ENCODE measurements at regions not wholly inside any gene's neighbourhood (a gene's known extent, or its start where the extent isn't known, plus 50 kb on each side); places are given as distances from the start of the nearest gene placed in this dataset.
"Not testable (repeated sequence)": the region's sequence is repeated elsewhere in the genome, so short reads cannot be mapped to it uniquely, and the experiment has no call there.

- TF ChIP-seq EZH2 (IDR thresholded peaks at IDR 0.05; ENCODE audit: low read depth, low read length, severe bottlenecking), result no peak
- no peak for TF ChIP-seq CHD2 (IDR thresholded peaks at IDR 0.05; ENCODE audit: low read length)
- no peak for TF ChIP-seq EGR1 (IDR thresholded peaks at IDR 0.05; ENCODE audit: borderline replicate concordance, low read depth, low read length)
- TF ChIP-seq TAF7 (optimal IDR thresholded peaks at IDR 0.05; ENCODE audit: borderline replicate concordance, low read depth, low read length), result no peak
- TF ChIP-seq RNF2 (IDR thresholded peaks at IDR 0.05; ENCODE audit: borderline replicate concordance, low read depth, low read length, missing control alignments, poor library complexity, severe bottlenecking), result no peak
These were observed 297.4 kb upstream of the SFSWAP start (continued) for GRCh38 chr12:131413471-131413870.

DNA sequence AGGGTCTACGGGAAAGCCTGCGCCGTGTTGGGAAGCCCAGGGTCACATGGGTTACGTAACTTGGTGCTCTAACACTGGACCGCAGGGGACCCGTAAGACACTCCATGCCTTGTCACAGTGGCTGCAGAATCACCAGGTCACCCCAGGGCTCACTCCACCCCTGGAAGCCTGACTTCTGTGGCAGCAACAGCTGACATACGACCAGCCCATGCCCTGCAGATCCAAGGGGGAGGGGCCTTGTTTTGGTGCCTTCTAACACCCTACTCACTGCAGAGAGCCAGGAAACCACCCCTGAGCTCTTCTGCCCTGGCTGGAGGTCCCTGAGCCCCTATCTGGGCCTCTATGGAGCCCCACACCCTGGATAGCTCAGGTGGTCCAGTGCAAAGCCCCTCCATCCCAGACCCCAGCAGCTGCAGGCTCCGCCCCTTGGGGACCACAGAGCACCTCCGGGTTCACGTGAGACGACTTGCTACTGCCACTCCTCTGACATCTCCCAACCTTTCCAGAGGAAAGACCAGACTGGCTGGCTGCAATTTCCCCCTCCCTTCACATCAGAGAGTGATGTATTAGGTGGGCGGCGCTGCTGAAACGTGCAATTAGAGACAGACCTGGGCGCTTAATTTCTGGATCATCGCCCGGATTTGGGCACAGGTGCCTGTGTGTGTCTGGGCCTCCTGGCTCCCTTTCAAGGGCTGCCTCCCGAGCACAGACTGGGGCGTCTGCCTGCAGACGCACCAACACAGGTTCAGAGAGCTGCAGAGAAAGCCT is 296.6 kb upstream of the SFSWAP start:
- H3K36me3 ChIP-seq (ENCODE audit: control insufficient read depth in 2 of 4, insufficient read depth in 4 of 4, low read length in 3 of 4); H2BK20ac ChIP-seq (ENCODE audit: low read length); H2AK5ac ChIP-seq (ENCODE audit: low read depth, low read length); H2AFZ ChIP-seq (ENCODE audit: low read length); H3K56ac ChIP-seq (replicated peaks; ENCODE audit: insufficient read length, low read depth, low read length); H2BK120ac ChIP-seq (replicated peaks; ENCODE audit: low read depth, low read length); H3K79me1 ChIP-seq (ENCODE audit: low read depth, low read length); H2BK15ac ChIP-seq (ENCODE audit: low read length); H3K14ac ChIP-seq (ENCODE audit: insufficient read length); H3K4me3 ChIP-seq (ENCODE audit: extremely low read depth in 1 of 4, insufficient read depth in 2 of 4, low read depth in 3 of 4, low read length in 4 of 4); H3K23me2 ChIP-seq (ENCODE audit: low read depth, low read length); H4K20me1 ChIP-seq (replicated peaks in 1 of 2; ENCODE audit: control insufficient read depth in 1 of 2, insufficient read depth in 2 of 2, low read length in 2 of 2); H2BK12ac ChIP-seq (ENCODE audit: low read depth, low read length); H3K4me1 ChIP-seq (replicated peaks in 1 of 4; ENCODE audit: control insufficient read depth in 3 of 4, insufficient read depth in 4 of 4, low read length in 3 of 4); H3K79me2 ChIP-seq (ENCODE audit: control insufficient read depth in 1 of 2, insufficient read depth in 2 of 2, low read length in 2 of 2); POLR2A ChIA-PET (ENCODE audit: partially characterized antibody); H2BK5ac ChIP-seq (ENCODE audit: low read depth, low read length); H4K8ac ChIP-seq (ENCODE audit: extremely low read depth, insufficient read depth, low read length); H4K91ac ChIP-seq (replicated peaks; ENCODE audit: insufficient read length, low read length); H3K4me2 ChIP-seq (ENCODE audit: insufficient read depth in 1 of 2, low read depth in 2 of 2, low read length in 2 of 2); FAIRE-seq; H3K18ac ChIP-seq (ENCODE audit: extremely low read depth, low read length); H3K23ac ChIP-seq (ENCODE audit: insufficient read length); H4K5ac ChIP-seq (ENCODE audit: insufficient read length, low read depth, low read length); H3K27me3 ChIP-seq (replicated peaks in 1 of 4; ENCODE audit: control insufficient read depth in 3 of 4, extremely low read depth in 1 of 4, insufficient read depth in 3 of 4, low read length in 3 of 4); H3K27ac ChIP-seq (ENCODE audit: low read depth, low read length); CTCF ChIA-PET (ENCODE audit: partially characterized antibody); H3K4ac ChIP-seq (replicated peaks; ENCODE audit: insufficient read length, low read depth, low read length); H3K9ac ChIP-seq (replicated peaks in 1 of 4; ENCODE audit: extremely low read depth in 1 of 4, low read depth in 3 of 4, low read length in 3 of 4); DNase-seq (ENCODE audit: low read depth in 1 of 2, low spot score in 2 of 2): not testable (repeated sequence)
- H3K9me3 ChIP-seq (ENCODE audit: insufficient read depth in 2 of 2, low read depth in 1 of 2, low read length in 1 of 2), result peaks cover 12 to 14% of the 10 kb centered on the region in 2 experiments
- WGBS, 2 experiments (ENCODE audit: extremely low coverage in 1 of 2, insufficient coverage in 1 of 2, insufficient read length in 1 of 2, insufficient replicate concordance in 2 of 2, low coverage in 1 of 2, low lambda C conversion rate in 2 of 2, missing lambda C conversion rate in 1 of 2), result 100% methylated on average over 2 of the region's 20 CpGs; no CpG with 5 or more reads in 1 of the 2 experiments

Data from H1 (cell line).